ENCODE measurements at regions not wholly inside any gene's neighbourhood (a gene's known extent, or its start where the extent isn't known, plus 50 kb on each side); places are given as distances from the start of the nearest gene placed in this dataset.

GRCh38 chr13:27696731-27697130, 75.0 kb downstream of the POLR1D start:
- ChIA-PET POLR2A (no interaction called here), CTCF (interaction anchor here (0.9 to 1.6 kb wide), 3 partner anchors 16 to 164 kb away, joined by 3 to 5 read pairs (median 3); no protein-coding TSS in a partner anchor)
- no peaks in the 10 kb centered on the region for H4K20me1 ChIP-seq (ENCODE audit: insufficient read depth)
- no peaks in the 10 kb centered on the region for H3K9me3 ChIP-seq
- no peaks in the 10 kb centered on the region for H3K27me3 ChIP-seq (ENCODE audit: insufficient read depth)
- no peak for DNase-seq
- no peaks in the 10 kb centered on the region for H3K4me1 ChIP-seq (ENCODE audit: control insufficient read depth in 1 of 2, insufficient read depth in 2 of 2, low read depth in 1 of 2, low read length in 1 of 2)
- TF ChIP-seq USF2 (IDR thresholded peaks at IDR 0.05; ENCODE audit: borderline replicate concordance, low read depth, low read length) = no peak
- TF ChIP-seq JUND (IDR thresholded peaks at IDR 0.05) = no peak
- no peak for TF ChIP-seq RCOR1 (IDR thresholded peaks at IDR 0.05; ENCODE audit: low read length)
- TF ChIP-seq NFIC (IDR thresholded peaks at IDR 0.05; ENCODE audit: borderline replicate concordance) = no peak
- TF ChIP-seq ZBTB33 (IDR thresholded peaks at IDR 0.05; ENCODE audit: borderline replicate concordance, low read depth) = no peak
- no peak for TF ChIP-seq POLR2AphosphoS5 (IDR thresholded peaks at IDR 0.05; ENCODE audit: low read depth, low read length)
- no peak for TF ChIP-seq IRF3 (IDR thresholded peaks at IDR 0.05; ENCODE audit: low read depth, low read length)
- TF ChIP-seq RXRA (IDR thresholded peaks at IDR 0.05; ENCODE audit: borderline replicate concordance, low read depth) = no peak
- no peak for TF ChIP-seq REST (IDR thresholded peaks at IDR 0.05; ENCODE audit: low read depth, low read length)
- TF ChIP-seq YY1 (IDR thresholded peaks at IDR 0.05; ENCODE audit: low read depth) = no peak
- no peak for TF ChIP-seq RAD21 (IDR thresholded peaks at IDR 0.05; ENCODE audit: low read length)
- TF ChIP-seq CHD2 (IDR thresholded peaks at IDR 0.05; ENCODE audit: low read length, partially characterized antibody) = no peak
- no peak for TF ChIP-seq SIN3A (IDR thresholded peaks at IDR 0.05; ENCODE audit: borderline replicate concordance, low read depth, low read length)
- no peak for TF ChIP-seq GABPA (IDR thresholded peaks at IDR 0.05; ENCODE audit: low read depth)
- no peak for TF ChIP-seq MEF2A (IDR thresholded peaks at IDR 0.05; ENCODE audit: borderline replicate concordance, low read depth)
- no peak for TF ChIP-seq MXI1 (IDR thresholded peaks at IDR 0.05; ENCODE audit: low read depth, low read length)
- no peak for TF ChIP-seq SMC3 (IDR thresholded peaks at IDR 0.05; ENCODE audit: low read depth, low read length)
- no peak overlapping the region for H3K4me2 ChIP-seq
- no peak overlapping the region for H3K27ac ChIP-seq (ENCODE audit: low read depth in 2 of 2, low read length in 1 of 2)
- H3K79me2 ChIP-seq (ENCODE audit: insufficient read depth) = no peaks in the 10 kb centered on the region
- WGBS (ENCODE audit: low lambda C conversion rate) = 1% methylated on average over 3 of the region's 3 CpGs
- H3K9ac ChIP-seq = no peak overlapping the region
- no peaks in the 10 kb centered on the region for H3K9me2 ChIP-seq
- H3K36me3 ChIP-seq (replicated peaks in 1 of 2; ENCODE audit: control insufficient read depth in 1 of 2, insufficient read depth in 2 of 2, low read length in 1 of 2) = no peaks in the 10 kb centered on the region
- H3K4me3 ChIP-seq (ENCODE audit: low read depth in 2 of 2, low read length in 1 of 2) = no peak overlapping the region
- H2AFZ ChIP-seq (ENCODE audit: low read depth) = no peak overlapping the region
- H3F3A ChIP-seq (replicated peaks; ENCODE audit: insufficient read depth) = no peaks in the 10 kb centered on the region
